ENCODE measurements at regions not wholly inside any gene's neighbourhood (a gene's known extent, or its start where the extent isn't known, plus 50 kb on each side); places are given as distances from the start of the nearest gene placed in this dataset.

DNA sequence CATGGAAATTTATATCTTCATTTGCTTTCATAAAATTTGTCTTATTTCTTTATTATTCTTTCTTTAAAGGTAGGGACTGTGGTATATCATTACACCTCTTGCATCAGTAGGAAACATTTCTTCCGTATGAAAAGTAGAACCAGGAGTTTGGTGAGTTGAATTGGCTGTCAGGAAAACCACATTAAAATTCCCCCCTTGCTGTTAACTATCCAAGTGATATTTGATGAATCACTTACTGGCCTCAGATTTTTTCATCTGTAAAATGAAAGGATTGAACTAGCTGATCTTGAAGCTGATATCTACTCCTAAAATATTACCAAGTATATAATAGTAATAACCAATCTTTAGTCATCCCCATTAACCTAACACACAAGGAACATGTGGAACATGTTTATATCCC, 460.9 kb downstream of the GJA1 start:
- TF ChIP-seq, protein P1, sequence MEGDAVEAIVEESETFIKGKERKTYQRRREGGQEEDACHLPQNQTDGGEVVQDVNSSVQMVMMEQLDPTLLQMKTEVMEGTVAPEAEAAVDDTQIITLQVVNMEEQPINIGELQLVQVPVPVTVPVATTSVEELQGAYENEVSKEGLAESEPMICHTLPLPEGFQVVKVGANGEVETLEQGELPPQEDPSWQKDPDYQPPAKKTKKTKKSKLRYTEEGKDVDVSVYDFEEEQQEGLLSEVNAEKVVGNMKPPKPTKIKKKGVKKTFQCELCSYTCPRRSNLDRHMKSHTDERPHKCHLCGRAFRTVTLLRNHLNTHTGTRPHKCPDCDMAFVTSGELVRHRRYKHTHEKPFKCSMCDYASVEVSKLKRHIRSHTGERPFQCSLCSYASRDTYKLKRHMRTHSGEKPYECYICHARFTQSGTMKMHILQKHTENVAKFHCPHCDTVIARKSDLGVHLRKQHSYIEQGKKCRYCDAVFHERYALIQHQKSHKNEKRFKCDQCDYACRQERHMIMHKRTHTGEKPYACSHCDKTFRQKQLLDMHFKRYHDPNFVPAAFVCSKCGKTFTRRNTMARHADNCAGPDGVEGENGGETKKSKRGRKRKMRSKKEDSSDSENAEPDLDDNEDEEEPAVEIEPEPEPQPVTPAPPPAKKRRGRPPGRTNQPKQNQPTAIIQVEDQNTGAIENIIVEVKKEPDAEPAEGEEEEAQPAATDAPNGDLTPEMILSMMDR (IDR thresholded peaks at IDR 0.05; ENCODE audit: insufficient read depth, low read length) = no peak
- TF ChIP-seq SPI1 (IDR thresholded peaks at IDR 0.05; ENCODE audit: borderline replicate concordance, low read depth) (no peak), POLR2AphosphoS5 (IDR thresholded peaks at IDR 0.05; ENCODE audit: low read depth) (no peak)
